H1 (cell line): ENCODE measurements at regions not wholly inside any gene's neighbourhood (a gene's known extent, or its start where the extent isn't known, plus 50 kb on each side); places are given as distances from the start of the nearest gene placed in this dataset.

Experiments
- CTCF ChIA-PET: fragments of 300-600 bp; sonication (Branson Sonifier 250); formaldehyde crosslinking; loops from one replicate; lab custom pipeline; 2021; ENCODE audit not compliant: partially characterized antibody; lab: Charles Lee
- POLR2A ChIA-PET: fragments of 300-600 bp; sonication (Branson Sonifier 250); formaldehyde crosslinking; loops from one replicate; lab custom pipeline; 2021; ENCODE audit warnings: inconsistent platforms; ENCODE audit not compliant: partially characterized antibody; lab: Charles Lee
- DNase-seq, 2 experiments: peaks; one replicate each; pipeline versions ENCODE4 v3.0.0 to v3.0.0-alpha.2; 2010 to 2022; ENCODE audit warnings: low spot score in 2 of 2, low read depth in 1 of 2, mixed read lengths in 1 of 2
- FAIRE-seq: peaks from 2 replicates; lab custom pipeline; 2011; peaks lifted over from hg19 to GRCh38; lab: Jason Lieb, UNC
- H2AFZ ChIP-seq: 2 replicates; pipeline ENCODE4 v1.8.1; 2012; ENCODE audit warnings: low read length, inconsistent platforms
- H2AK5ac ChIP-seq: 2 replicates; pipeline ENCODE4 v1.6.1; 2013; ENCODE audit warnings: low read depth, low read length
- H2BK120ac ChIP-seq: replicated peaks from 2 replicates; pipeline ENCODE3; 2013; ENCODE audit warnings: low read depth, low read length, inconsistent platforms
- H2BK12ac ChIP-seq: 2 replicates; pipeline ENCODE4 v1.6.1; 2013; ENCODE audit warnings: low read depth, low read length
- H2BK15ac ChIP-seq: 2 replicates; pipeline ENCODE4 v1.6.1; 2013; ENCODE audit warnings: low read length
- H2BK20ac ChIP-seq: 2 replicates; pipeline ENCODE4 v1.6.1; 2013; ENCODE audit warnings: low read length
- H2BK5ac ChIP-seq: 2 replicates; pipeline ENCODE4 v1.6.1; 2013; ENCODE audit warnings: low read depth, low read length
- H3K14ac ChIP-seq: 2 replicates; pipeline ENCODE4 v1.6.1; 2013; ENCODE audit warnings: inconsistent platforms; ENCODE audit not compliant: insufficient read length
- H3K18ac ChIP-seq: 2 replicates; pipeline ENCODE4 v1.6.1; 2013; ENCODE audit warnings: low read length; ENCODE audit errors: extremely low read depth
- H3K23ac ChIP-seq: 2 replicates; pipeline ENCODE4 v1.6.1; 2013; ENCODE audit warnings: inconsistent platforms; ENCODE audit not compliant: insufficient read length
- H3K23me2 ChIP-seq: 2 replicates; pipeline ENCODE4 v1.6.1; 2013; ENCODE audit warnings: low read depth, low read length
- H3K27ac ChIP-seq: 2 replicates; pipeline ENCODE4 v1.6.1; 2011; ENCODE audit warnings: low read depth, low read length, inconsistent platforms
- H3K27me3 ChIP-seq, 4 experiments: replicated peaks in 1 of 4; 1 replicate in 1 of 4; 2 replicates in 3 of 4; pipeline versions ENCODE4 v1.6.1 to v1.8.1; 2011 to 2013; ENCODE audit warnings: low read length in 3 of 4, mild to moderate bottlenecking in 3 of 4, inconsistent platforms in 2 of 4, mixed read lengths in 2 of 4, moderate library complexity in 1 of 4; ENCODE audit not compliant: control insufficient read depth in 3 of 4, insufficient read depth in 3 of 4; ENCODE audit errors: extremely low read depth in 1 of 4
- H3K36me3 ChIP-seq, 4 experiments: 2 replicates each; pipeline versions ENCODE4 v1.6.1 to v1.8.1; 2011 to 2013; ENCODE audit warnings: mild to moderate bottlenecking in 4 of 4, low read length in 3 of 4, moderate library complexity in 2 of 4, control low read depth in 1 of 4, inconsistent platforms in 1 of 4; ENCODE audit not compliant: insufficient read depth in 4 of 4, control insufficient read depth in 2 of 4
- H3K4ac ChIP-seq: replicated peaks from 2 replicates; pipeline ENCODE3; 2013; ENCODE audit warnings: low read length, low read depth, mixed read lengths, inconsistent platforms; ENCODE audit not compliant: insufficient read length
- H3K4me1 ChIP-seq, 4 experiments: replicated peaks in 1 of 4; 1 replicate in 1 of 4; 2 replicates in 3 of 4; pipeline versions ENCODE4 v1.6.1 to v1.8.1; 2011 to 2013; ENCODE audit warnings: low read length in 3 of 4, inconsistent platforms in 2 of 4, mixed read lengths in 1 of 4; ENCODE audit not compliant: insufficient read depth in 4 of 4, control insufficient read depth in 3 of 4
- H3K4me2 ChIP-seq, 2 experiments: 2 replicates each; pipeline versions ENCODE4 v1.6.1 to v1.8.1; 2011 to 2013; ENCODE audit warnings: low read depth in 2 of 2, low read length in 2 of 2, control low read depth in 1 of 2, inconsistent platforms in 1 of 2, mild to moderate bottlenecking in 1 of 2; ENCODE audit not compliant: insufficient read depth in 1 of 2
- H3K4me3 ChIP-seq, 4 experiments: fragments of 200-600, 300-600 bp in 1 of 4; sonication (generic), shearing (Covaris generic), sonication (Bioruptor Twin) in 1 of 4; 2 replicates each; pipeline versions ENCODE4 v1.5.1 to v1.8.1; 2011 to 2016; ENCODE audit warnings: low read length in 4 of 4, low read depth in 3 of 4, control low read depth in 2 of 4, inconsistent platforms in 2 of 4, mild to moderate bottlenecking in 2 of 4, mixed read lengths in 1 of 4, moderate library complexity in 1 of 4; ENCODE audit not compliant: insufficient read depth in 2 of 4; ENCODE audit errors: extremely low read depth in 1 of 4
- H3K56ac ChIP-seq: replicated peaks from 2 replicates; pipeline ENCODE3; 2013; ENCODE audit warnings: low read depth, mild to moderate bottlenecking, mixed read lengths, low read length, inconsistent platforms; ENCODE audit not compliant: insufficient read length
- H3K79me1 ChIP-seq: 2 replicates; pipeline ENCODE4 v1.6.1; 2013; ENCODE audit warnings: low read depth, low read length, control low read depth
- H3K79me2 ChIP-seq, 2 experiments: 2 replicates each; pipeline versions ENCODE4 v1.6.1 to v1.8.1; 2012 to 2013; ENCODE audit warnings: low read length in 2 of 2, mild to moderate bottlenecking in 2 of 2, inconsistent platforms in 1 of 2; ENCODE audit not compliant: insufficient read depth in 2 of 2, control insufficient read depth in 1 of 2
- H3K9ac ChIP-seq, 4 experiments: replicated peaks in 1 of 4; 1 replicate in 1 of 4; 2 replicates in 3 of 4; pipeline versions ENCODE4 v1.6.1 to v1.8.1; 2011 to 2013; ENCODE audit warnings: low read depth in 3 of 4, low read length in 3 of 4, control low read depth in 2 of 4, mild to moderate bottlenecking in 2 of 4, moderate library complexity in 2 of 4, inconsistent platforms in 1 of 4; ENCODE audit errors: extremely low read depth in 1 of 4
- H3K9me3 ChIP-seq, 2 experiments: 2 replicates each; pipeline versions ENCODE4 v1.6.1 to v1.8.1; 2012 to 2013; ENCODE audit warnings: mild to moderate bottlenecking in 2 of 2, moderate library complexity in 2 of 2, control low read depth in 1 of 2, inconsistent platforms in 1 of 2, low read depth in 1 of 2, low read length in 1 of 2, mixed read lengths in 1 of 2; ENCODE audit not compliant: insufficient read depth in 2 of 2
- H4K20me1 ChIP-seq, 2 experiments: replicated peaks in 1 of 2; 2 replicates each; pipeline versions ENCODE3 to v1.8.1; 2011 to 2013; ENCODE audit warnings: inconsistent platforms in 2 of 2, low read length in 2 of 2, mild to moderate bottlenecking in 1 of 2; ENCODE audit not compliant: insufficient read depth in 2 of 2, control insufficient read depth in 1 of 2
- H4K5ac ChIP-seq: 2 replicates; pipeline ENCODE4 v1.6.1; 2013; ENCODE audit warnings: low read length, low read depth, mixed read lengths, inconsistent platforms; ENCODE audit not compliant: insufficient read length
- H4K8ac ChIP-seq: 2 replicates; pipeline ENCODE4 v1.8.0; 2013; ENCODE audit warnings: mild to moderate bottlenecking, moderate library complexity, low read length, inconsistent platforms; ENCODE audit not compliant: insufficient read depth; ENCODE audit errors: extremely low read depth
- H4K91ac ChIP-seq: replicated peaks from 2 replicates; pipeline ENCODE3; 2013; ENCODE audit warnings: low read length, mixed read lengths, inconsistent platforms; ENCODE audit not compliant: insufficient read length
- ASH2L ChIP-seq: fragments of 200-600, 300-600 bp; sonication (generic); IDR thresholded peaks from one replicate; pipeline ENCODE4 v1.7.1; 2017; ENCODE audit warnings: low read length
- BCL11A ChIP-seq, 2 experiments: IDR thresholded peaks; one replicate each; pipeline ENCODE4 v1.6.1; 2011; ENCODE audit warnings: low read depth in 2 of 2, low read length in 2 of 2, mild to moderate bottlenecking in 2 of 2
- EP300 ChIP-seq, 2 experiments: IDR thresholded peaks; 1 replicate in 1 of 2; 2 replicates in 1 of 2; pipeline ENCODE4 v1.6.1; 2011 to 2012; ENCODE audit warnings: low read depth in 2 of 2, low read length in 2 of 2, mild to moderate bottlenecking in 2 of 2, borderline replicate concordance in 1 of 2, inconsistent platforms in 1 of 2, moderate library complexity in 1 of 2
- EZH2 ChIP-seq: fragments of 200-600 bp; sonication (generic); IDR thresholded peaks from 2 replicates; pipeline ENCODE4 v1.7.1; 2012; ENCODE audit warnings: low read depth, mild to moderate bottlenecking, moderate library complexity, low read length, inconsistent platforms; ENCODE audit not compliant: severe bottlenecking
- GTF2F1 ChIP-seq: IDR thresholded peaks from 2 replicates; pipeline ENCODE4 v1.6.1; 2012; ENCODE audit warnings: low read depth, low read length, improper control_type of control experiment, borderline replicate concordance
- JUN ChIP-seq: IDR thresholded peaks from 2 replicates; pipeline ENCODE4 v1.6.1; 2011; ENCODE audit warnings: low read depth, mild to moderate bottlenecking, improper control_type of control experiment, low read length
- JUND ChIP-seq: IDR thresholded peaks from 2 replicates; pipeline ENCODE4 v1.6.1; 2011; ENCODE audit warnings: mild to moderate bottlenecking, improper control_type of control experiment, low read length
- KDM4A ChIP-seq: IDR thresholded peaks from one replicate; pipeline ENCODE4 v1.7.1; 2012; ENCODE audit warnings: low read depth, mild to moderate bottlenecking, moderate library complexity, low read length, inconsistent platforms; ENCODE audit not compliant: severe bottlenecking
- RAD21 ChIP-seq, 2 experiments: IDR thresholded peaks in 1 of 2; conservative IDR thresholded peaks in 1 of 2; 2 replicates each; pipeline ENCODE4 v1.6.1; 2011; ENCODE audit warnings: low read depth in 2 of 2, low read length in 2 of 2, improper control_type of control experiment in 1 of 2, inconsistent platforms in 1 of 2, mild to moderate bottlenecking in 1 of 2, moderate library complexity in 1 of 2
- RNF2 ChIP-seq: fragments of 200-900, 300-1000 bp; sonication (generic); IDR thresholded peaks from 2 replicates; pipeline ENCODE4 v1.7.1; 2016; ENCODE audit warnings: borderline replicate concordance, low read depth, mild to moderate bottlenecking, antibody characterized with exemption, low read length; ENCODE audit not compliant: poor library complexity, severe bottlenecking; ENCODE audit errors: missing control alignments
- SAP30 ChIP-seq: fragments of 300-600 bp; sonication (generic); IDR thresholded peaks from 2 replicates; pipeline ENCODE4 v1.7.1; 2012; ENCODE audit warnings: low read length, moderate library complexity, mild to moderate bottlenecking, inconsistent platforms; ENCODE audit not compliant: insufficient read depth, insufficient replicate concordance
- SP1 ChIP-seq: IDR thresholded peaks from 2 replicates; pipeline ENCODE4 v1.6.1; 2011; ENCODE audit warnings: low read depth, low read length
- SRF ChIP-seq: IDR thresholded peaks from 2 replicates; pipeline ENCODE4 v1.6.1; 2011; ENCODE audit warnings: mild to moderate bottlenecking, low read depth, low read length, moderate library complexity
- TAF1 ChIP-seq: IDR thresholded peaks from 2 replicates; pipeline ENCODE4 v1.6.1; 2011; ENCODE audit warnings: mild to moderate bottlenecking, low read depth, low read length
- WGBS, 2 experiments: shearing (Covaris generic) in 1 of 2; methylation state at CpG; one replicate each; pipeline versions ENCODE4 v1.1.6 to v1.1.7; 2013 to 2015; ENCODE audit warnings: low lambda C conversion rate in 2 of 2, mixed read lengths in 2 of 2, inconsistent platforms in 1 of 2, low coverage in 1 of 2, missing lambda C conversion rate in 1 of 2; ENCODE audit not compliant: insufficient replicate concordance in 2 of 2, insufficient coverage in 1 of 2, insufficient read length in 1 of 2; ENCODE audit errors: extremely low coverage in 1 of 2, missing lambda C conversion rate in 1 of 2; 5-methylcytosine and 5-hydroxymethylcytosine counted together

- no peaks in the 10 kb centered on the region for H3K23me2 ChIP-seq
- no peak overlapping the region for H4K8ac ChIP-seq
- no peak overlapping the region for H3K56ac ChIP-seq
- no peak overlapping the region for H2BK15ac ChIP-seq
- no peaks in the 10 kb centered on the region for H3K27me3 ChIP-seq
- H2AFZ ChIP-seq: no peak overlapping the region
- ChIA-PET POLR2A (no interaction called here), CTCF (interaction anchor here (1.1 to 21.7 kb wide), 3 partner anchors 54 to 500 kb away, joined by 3 to 620 read pairs (median 3); no protein-coding TSS in a partner anchor)
- no peak overlapping the region for H2BK5ac ChIP-seq
- H4K20me1 ChIP-seq: no peaks in the 10 kb centered on the region
- WGBS, 2 experiments: 100% methylated on average over 3 of the region's 3 CpGs; no CpG with 5 or more reads in 1 of the 2 experiments
- no peaks in the 10 kb centered on the region for H3K79me2 ChIP-seq
- H2BK20ac ChIP-seq: no peak overlapping the region
- DNase-seq: no peak
- no peak overlapping the region for H3K4me3 ChIP-seq
- H4K5ac ChIP-seq: no peak overlapping the region
- TF ChIP-seq BCL11A (IDR thresholded peaks at IDR 0.05; ENCODE audit: low read depth in 2 of 2, low read length in 2 of 2) (no peak), SP1 (no peak), KDM4A (no peak), JUN (no peak), TAF1 (no peak), SAP30 (no peak), GTF2F1 (no peak), RAD21 (IDR thresholded peaks at IDR 0.05 in 1 of 2, conservative IDR thresholded peaks at IDR 0.05 in 1 of 2; ENCODE audit: low read depth in 2 of 2, low read length in 2 of 2) (no peak), EP300 (IDR thresholded peaks at IDR 0.05; ENCODE audit: borderline replicate concordance in 1 of 2, low read depth in 2 of 2, low read length in 2 of 2) (no peak), SRF (no peak), JUND (no peak), RNF2 (no peak), ASH2L (no peak), EZH2 (no peak)
- no peaks in the 10 kb centered on the region; a peak in 1 of 4 replicates for H3K9me3 ChIP-seq
- no peak overlapping the region for H3K23ac ChIP-seq
- H3K9ac ChIP-seq: no peak overlapping the region
- no peak overlapping the region for H4K91ac ChIP-seq
- H3K14ac ChIP-seq: no peak overlapping the region
- H3K4me2 ChIP-seq: no peak overlapping the region
- H3K4me1 ChIP-seq: no peaks in the 10 kb centered on the region; a peak in 1 of 7 replicates
- H2BK12ac ChIP-seq: no peak overlapping the region
- no peak overlapping the region for H3K27ac ChIP-seq
- no peaks in the 10 kb centered on the region; a peak in 1 of 8 replicates for H3K36me3 ChIP-seq
- no peak overlapping the region for H3K4ac ChIP-seq
- no peaks in the 10 kb centered on the region for H3K79me1 ChIP-seq
- H3K18ac ChIP-seq: no peak overlapping the region
- no peak overlapping the region for H2BK120ac ChIP-seq
- H2AK5ac ChIP-seq: no peak overlapping the region
- FAIRE-seq: no peak
Observed at GRCh38 chr1:93804412-93804811, 74.6 kb downstream of the DNTTIP2 start.
